Stimulated activated memory B cell treated with anti-CD40 and anti-IgM and Interleukin-4, amounts not matched to agents 10 μg/mL and 1 μg/mL and 100 μg/mL, for 72 hours (primary cell): ENCODE measurements at regions not wholly inside any gene's neighbourhood (a gene's known extent, or its start where the extent isn't known, plus 50 kb on each side); places are given as distances from the start of the nearest gene placed in this dataset.
A peak's percentile ranks its signal among the peaks of the same experiment; 100 is the strongest.

Experiments
- ATAC-seq: fragments of 150-1000 bp; cut with Tn5 transposase; 2 replicates; pipeline ENCODE4 v1.10.0; 2021
- H3K27ac Mint-ChIP-seq: one replicate; pipeline ENCODE4 v1.8.0; 2022; ENCODE audit warnings: mild to moderate bottlenecking, mixed read lengths
- H3K27me3 Mint-ChIP-seq: one replicate; pipeline ENCODE4 v1.8.0; 2022; ENCODE audit warnings: mixed read lengths
- H3K36me3 Mint-ChIP-seq: one replicate; pipeline ENCODE4 v1.8.0; 2022; ENCODE audit warnings: mixed read lengths
- H3K4me1 Mint-ChIP-seq: one replicate; pipeline ENCODE4 v1.8.0; 2022; ENCODE audit warnings: mixed read lengths
- H3K4me3 Mint-ChIP-seq: one replicate; pipeline ENCODE4 v1.8.0; 2022; ENCODE audit warnings: mild to moderate bottlenecking, moderate library complexity, mixed read lengths
- H3K9me3 Mint-ChIP-seq: one replicate; pipeline ENCODE4 v1.8.0; 2022; ENCODE audit warnings: mixed read lengths

DNA sequence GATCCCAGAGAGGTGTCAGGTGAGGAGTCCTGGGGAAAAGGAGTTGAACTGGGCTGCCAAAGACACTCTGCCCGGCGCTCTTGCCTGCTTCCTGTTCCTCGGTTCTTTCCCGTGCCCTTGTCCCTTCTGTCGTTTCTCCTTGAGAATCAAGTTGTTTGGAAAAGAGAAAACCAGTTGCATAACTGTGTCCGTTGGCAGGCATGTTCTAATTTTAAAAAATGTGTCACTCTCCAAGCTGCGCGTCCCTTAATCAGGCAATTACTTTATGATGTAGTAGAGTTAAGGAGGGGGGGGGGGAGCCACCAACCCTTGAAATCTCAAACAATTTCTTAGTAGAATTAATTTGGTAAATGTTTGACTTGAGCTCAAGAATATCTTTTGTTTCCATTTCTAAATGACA, 105.9 kb upstream of the IGSF21 start:
- Mint-ChIP-seq H3K4me1 (peaks cover 6% of the 10 kb centered on the region), H3K27me3 (peaks cover 29% of the 10 kb centered on the region), H3K9me3 (no peaks in the 10 kb centered on the region), H3K36me3 (no peaks in the 10 kb centered on the region), H3K4me3 (no peak overlapping the region), H3K27ac (no peak overlapping the region)
- no peak for ATAC-seq

DNA sequence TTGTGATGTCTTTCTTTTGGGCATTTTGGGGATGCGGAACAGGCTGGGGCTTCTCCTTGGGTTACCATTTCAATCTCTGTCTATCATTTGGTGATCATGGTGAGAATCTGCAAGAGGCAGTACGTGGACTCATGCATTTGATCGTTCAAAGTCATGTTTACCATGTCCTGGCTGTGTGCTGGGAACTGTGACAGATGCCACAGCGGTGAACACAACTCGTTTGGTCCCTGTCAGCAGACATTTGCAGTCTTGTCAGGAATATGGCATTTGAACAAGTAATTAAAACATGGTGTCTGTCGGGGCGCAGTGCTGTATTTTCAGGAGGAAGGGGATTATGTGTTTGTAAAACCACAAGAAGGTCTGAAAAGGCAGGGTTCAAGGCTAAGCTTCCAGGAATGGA, 103.3 kb upstream of the IGSF21 start:
- Mint-ChIP-seq H3K27ac (no peak overlapping the region), H3K4me1 (peaks cover 6% of the 10 kb centered on the region), H3K9me3 (no peaks in the 10 kb centered on the region), H3K36me3 (no peaks in the 10 kb centered on the region), H3K27me3 (peaks cover 53% of the 10 kb centered on the region), H3K4me3 (no peak overlapping the region)
- no peak for ATAC-seq

DNA sequence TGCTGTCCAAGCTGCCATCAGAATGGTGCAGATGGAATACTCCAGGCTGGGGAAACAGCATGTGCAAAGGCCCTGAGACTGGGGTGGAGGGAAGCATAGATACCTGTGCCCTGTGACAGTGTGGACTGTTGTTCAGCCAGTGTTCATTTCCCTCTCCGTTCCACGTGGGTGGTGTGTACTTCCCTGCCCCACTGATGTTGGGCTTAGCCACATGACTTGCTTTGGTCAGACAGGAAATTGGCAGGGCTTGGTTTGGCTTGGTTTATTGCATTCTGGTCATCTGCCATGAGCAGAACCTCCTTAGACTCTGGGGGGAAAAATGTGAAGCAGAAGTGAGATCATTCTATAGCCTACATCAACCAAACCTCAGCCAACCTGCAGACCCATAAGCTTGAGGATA, 102.4 kb upstream of the IGSF21 start:
- peaks cover 55% of the 10 kb centered on the region for H3K27me3 Mint-ChIP-seq
- no peaks in the 10 kb centered on the region for H3K36me3 Mint-ChIP-seq
- H3K9me3 Mint-ChIP-seq, result no peaks in the 10 kb centered on the region
- H3K4me3 Mint-ChIP-seq, result no peak overlapping the region
- H3K4me1 Mint-ChIP-seq, result peaks cover 6% of the 10 kb centered on the region
- ATAC-seq, result no peak
- H3K27ac Mint-ChIP-seq, result no peak overlapping the region

DNA sequence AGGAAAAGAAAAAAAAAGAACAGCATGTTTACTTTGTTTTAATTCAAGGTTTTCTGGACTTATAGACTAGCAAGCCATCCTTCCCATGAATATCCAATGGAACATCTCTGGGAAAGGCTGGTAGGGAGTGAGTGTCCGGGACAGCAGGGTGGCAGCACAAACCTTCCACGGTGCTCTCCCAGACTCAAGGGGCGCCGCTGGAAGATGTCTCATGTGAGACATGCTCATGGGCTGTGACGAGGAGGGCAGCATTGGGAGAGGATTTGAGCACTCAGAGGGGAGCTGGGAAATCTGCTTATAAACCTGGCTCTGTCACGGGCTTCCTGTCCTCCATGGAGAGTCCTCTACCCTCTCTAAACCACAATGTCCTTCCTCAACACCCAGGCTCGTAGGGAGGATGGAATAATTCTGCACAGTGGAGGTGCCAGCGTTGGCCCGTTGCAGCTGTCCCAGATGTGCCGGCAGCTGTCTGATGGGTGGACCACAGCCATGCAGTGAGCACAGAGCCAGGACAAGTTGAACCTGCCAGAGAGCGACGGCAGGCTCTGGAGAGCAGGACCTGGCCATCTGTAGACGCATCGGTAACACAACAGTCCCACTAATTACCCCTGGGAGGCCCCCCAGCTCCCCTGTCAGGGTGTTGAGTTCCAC, 100.1 kb upstream of the IGSF21 start:
- peaks cover 56% of the 10 kb centered on the region for H3K27me3 Mint-ChIP-seq
- no peaks in the 10 kb centered on the region for H3K36me3 Mint-ChIP-seq
- ATAC-seq, result no peak
- H3K4me3 Mint-ChIP-seq, result no peak overlapping the region
- H3K9me3 Mint-ChIP-seq, result no peaks in the 10 kb centered on the region
- no peaks in the 10 kb centered on the region for H3K4me1 Mint-ChIP-seq
- no peak overlapping the region for H3K27ac Mint-ChIP-seq

DNA sequence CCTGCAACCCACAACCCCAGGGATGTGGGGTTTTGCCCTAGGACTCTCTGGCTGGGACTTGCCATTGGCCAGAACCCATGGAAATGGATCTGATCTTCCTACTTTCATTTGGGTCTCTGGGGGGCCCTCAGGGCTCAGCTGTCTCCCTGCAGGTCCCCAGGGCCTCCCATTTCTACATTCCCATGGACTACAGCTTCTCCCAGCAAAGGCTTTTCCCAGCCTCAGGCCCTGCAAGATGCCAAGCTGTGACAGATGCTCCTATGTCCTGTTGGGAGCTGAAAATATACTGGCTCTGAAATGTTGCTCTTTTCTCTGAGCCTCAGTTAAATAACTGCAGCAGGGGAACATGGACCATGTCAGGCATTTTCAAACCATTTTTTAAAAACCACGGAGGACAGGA, 99.5 kb upstream of the IGSF21 start:
- no peaks in the 10 kb centered on the region for H3K36me3 Mint-ChIP-seq
- H3K27me3 Mint-ChIP-seq, result peaks cover 53% of the 10 kb centered on the region
- no peaks in the 10 kb centered on the region for H3K9me3 Mint-ChIP-seq
- H3K4me1 Mint-ChIP-seq, result no peaks in the 10 kb centered on the region
- H3K27ac Mint-ChIP-seq, result no peak overlapping the region
- ATAC-seq, result no peak
- no peak overlapping the region for H3K4me3 Mint-ChIP-seq

DNA sequence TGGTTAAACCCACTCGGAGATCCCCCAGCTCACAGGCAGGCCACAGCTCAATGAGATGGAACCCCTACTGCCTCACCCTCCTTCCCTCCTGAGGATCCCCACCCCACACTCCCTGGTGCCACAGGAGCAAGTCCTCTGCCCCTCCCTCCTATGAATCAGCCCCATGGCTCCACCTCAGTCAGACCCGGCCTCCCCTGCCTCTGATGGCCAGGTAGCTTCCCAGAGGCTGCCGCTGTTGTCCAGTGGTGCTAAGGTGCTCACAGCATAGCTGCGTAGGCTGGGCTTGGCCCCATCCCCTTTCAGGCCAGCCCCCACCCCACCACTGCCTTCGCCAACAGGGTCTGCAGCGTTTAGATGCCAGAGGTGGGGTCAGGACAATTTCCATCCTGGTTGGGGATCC, 98.5 kb upstream of the IGSF21 start:
- Mint-ChIP-seq H3K27ac (no peak overlapping the region), H3K36me3 (no peaks in the 10 kb centered on the region), H3K4me3 (no peak overlapping the region), H3K27me3 (peaks cover 52% of the 10 kb centered on the region), H3K4me1 (no peaks in the 10 kb centered on the region), H3K9me3 (no peaks in the 10 kb centered on the region)
- ATAC-seq, result no peak

DNA sequence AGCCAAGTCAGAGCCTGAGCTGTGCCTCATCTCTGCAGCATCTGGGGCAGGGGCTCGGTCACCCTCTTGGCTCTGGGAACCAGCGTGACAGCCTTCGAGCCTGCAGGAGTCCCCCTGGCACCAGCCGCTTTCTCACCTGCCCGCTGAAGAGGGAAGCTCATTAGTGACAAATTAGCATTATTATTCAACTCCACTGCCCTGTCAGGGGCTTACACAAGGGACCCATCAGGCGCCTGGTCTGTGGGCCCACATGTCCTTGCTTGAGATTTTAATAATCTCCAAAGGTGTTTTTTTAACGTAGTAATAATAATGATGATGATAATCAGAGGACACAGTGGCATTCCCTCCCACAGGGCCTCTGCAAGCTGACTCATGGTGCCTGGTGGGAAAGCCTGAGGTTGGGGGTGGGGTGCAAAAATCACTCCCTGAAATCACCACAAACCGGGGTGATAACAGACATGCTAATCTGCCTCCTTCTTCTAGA, 98.1 kb upstream of the IGSF21 start:
- no peaks in the 10 kb centered on the region for H3K36me3 Mint-ChIP-seq
- H3K4me1 Mint-ChIP-seq, result no peaks in the 10 kb centered on the region
- no peak overlapping the region for H3K27ac Mint-ChIP-seq
- peaks cover 57% of the 10 kb centered on the region for H3K27me3 Mint-ChIP-seq
- no peaks in the 10 kb centered on the region for H3K9me3 Mint-ChIP-seq
- ATAC-seq, result no peak
- no peak overlapping the region for H3K4me3 Mint-ChIP-seq

DNA sequence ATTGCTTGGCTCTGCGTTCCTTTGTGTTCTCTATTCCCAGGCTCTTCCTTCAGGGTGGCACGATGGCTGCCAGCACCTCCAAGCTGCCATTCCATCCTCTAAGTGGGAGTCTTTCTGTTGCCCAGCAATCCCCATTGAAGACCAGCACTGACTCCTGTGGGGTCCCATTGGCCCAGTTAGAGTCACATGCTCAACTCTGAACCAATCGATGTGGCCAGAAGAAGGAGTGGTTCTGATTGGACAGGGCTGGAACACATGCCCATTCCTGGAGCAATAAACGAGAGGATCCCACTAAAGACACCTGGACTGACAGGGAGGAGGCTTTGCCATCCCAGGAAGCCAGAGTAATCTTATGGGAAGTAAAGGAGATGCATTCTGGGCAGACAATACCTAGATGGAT, 97.2 kb upstream of the IGSF21 start:
- Mint-ChIP-seq H3K4me1 (no peaks in the 10 kb centered on the region), H3K4me3 (no peak overlapping the region), H3K27ac (no peak overlapping the region), H3K36me3 (no peaks in the 10 kb centered on the region), H3K9me3 (no peaks in the 10 kb centered on the region), H3K27me3 (peaks cover 66% of the 10 kb centered on the region)
- no peak for ATAC-seq

DNA sequence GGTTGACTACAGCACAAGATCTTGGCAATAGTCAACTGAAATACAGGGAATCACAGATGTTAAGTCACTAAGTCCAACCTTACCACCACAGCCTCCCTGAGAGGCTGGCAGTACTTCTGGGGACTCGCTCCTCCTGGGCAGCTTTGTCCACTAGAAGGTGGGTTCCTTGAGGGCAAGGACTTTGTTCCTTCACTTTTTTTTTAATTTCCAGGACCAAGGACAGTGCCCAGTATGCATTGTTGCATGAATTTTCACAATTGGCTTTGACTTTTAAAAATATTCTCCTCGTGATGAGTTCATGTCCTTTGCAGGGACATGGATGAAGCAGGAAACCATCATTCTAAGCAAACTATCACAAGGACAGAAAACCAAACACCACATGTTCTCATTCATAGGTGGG, 96.7 kb upstream of the IGSF21 start:
- no peak for ATAC-seq
- H3K27ac Mint-ChIP-seq, result no peak overlapping the region
- H3K9me3 Mint-ChIP-seq, result no peaks in the 10 kb centered on the region
- H3K36me3 Mint-ChIP-seq, result no peaks in the 10 kb centered on the region
- no peak overlapping the region for H3K4me3 Mint-ChIP-seq
- no peaks in the 10 kb centered on the region for H3K4me1 Mint-ChIP-seq
- peaks cover 68% of the 10 kb centered on the region for H3K27me3 Mint-ChIP-seq

DNA sequence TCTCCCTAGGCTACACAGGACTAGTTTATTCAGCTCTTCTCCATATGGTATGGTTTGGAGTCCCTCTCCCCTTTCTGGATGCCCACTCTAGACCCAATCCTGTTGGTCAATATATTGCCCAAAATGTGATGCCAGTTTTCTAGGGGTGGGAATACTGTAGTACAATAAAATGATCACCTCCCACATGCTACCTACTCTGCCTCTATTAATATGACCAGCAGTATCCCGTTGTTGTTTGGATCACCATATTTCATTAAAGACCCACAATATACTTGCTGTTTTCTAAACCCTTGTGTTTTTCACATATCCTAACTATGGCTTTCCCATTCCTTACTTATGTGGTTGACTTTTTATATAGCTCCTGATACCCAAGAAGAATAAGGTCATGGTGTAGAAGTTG, 95.9 kb upstream of the IGSF21 start:
- Mint-ChIP-seq H3K27me3 (peaks cover 68% of the 10 kb centered on the region), H3K4me1 (no peaks in the 10 kb centered on the region), H3K36me3 (no peaks in the 10 kb centered on the region)

DNA sequence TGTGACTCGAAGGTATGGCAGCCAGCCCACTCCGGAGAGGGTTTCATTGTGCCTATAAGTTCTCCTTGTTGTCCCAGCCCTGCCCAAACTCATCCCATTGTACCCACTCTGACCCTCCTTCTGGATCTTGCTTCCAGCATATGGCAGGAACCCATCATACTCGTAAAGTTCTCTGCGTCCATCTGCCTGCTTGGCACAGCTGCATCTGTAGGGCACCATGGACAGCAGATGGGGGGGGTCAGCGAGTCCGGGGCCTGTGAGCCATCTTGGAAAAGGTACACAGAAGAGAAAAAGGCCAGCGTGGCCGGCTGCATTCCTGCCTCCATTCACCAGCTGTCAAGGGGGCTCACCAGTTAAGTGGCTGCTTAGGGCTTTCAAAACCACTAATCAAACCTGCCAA, 94.9 kb upstream of the IGSF21 start:
- ATAC-seq, result no peak
- H3K4me3 Mint-ChIP-seq, result no peak overlapping the region

More for the DNA sequence above, 95.9 kb upstream of the IGSF21 start:
- Mint-ChIP-seq H3K4me3 (no peak overlapping the region), H3K27ac (no peak overlapping the region), H3K9me3 (no peaks in the 10 kb centered on the region)
- ATAC-seq, result no peak

DNA sequence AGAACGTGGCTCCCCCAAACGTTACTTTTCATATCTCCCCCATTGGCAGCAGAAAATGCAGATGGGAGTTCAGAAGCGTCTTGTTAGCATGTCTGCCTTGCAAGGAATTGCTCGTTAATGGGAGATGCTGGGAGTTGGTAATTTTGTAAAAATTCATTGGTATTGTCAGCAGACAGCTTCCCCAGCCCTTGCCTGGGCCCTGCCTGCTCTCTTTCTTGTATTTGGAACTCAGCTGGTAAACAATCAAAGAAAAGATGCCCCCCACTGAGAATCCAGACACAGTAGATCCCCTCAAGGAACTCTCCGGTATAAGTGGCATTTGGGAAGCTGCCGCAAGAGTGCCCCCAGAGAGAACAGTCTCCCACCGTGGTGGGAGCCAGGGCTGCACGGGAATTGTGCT, 94.4 kb upstream of the IGSF21 start:
- Mint-ChIP-seq H3K9me3 (no peaks in the 10 kb centered on the region), H3K27ac (no peak overlapping the region), H3K4me3 (no peak overlapping the region), H3K27me3 (peaks cover 70% of the 10 kb centered on the region), H3K4me1 (no peaks in the 10 kb centered on the region), H3K36me3 (no peaks in the 10 kb centered on the region)
- ATAC-seq, result no peak

More for the DNA sequence above, 94.9 kb upstream of the IGSF21 start:
- Mint-ChIP-seq H3K27me3 (peaks cover 68% of the 10 kb centered on the region), H3K9me3 (no peaks in the 10 kb centered on the region), H3K4me1 (no peaks in the 10 kb centered on the region), H3K27ac (no peak overlapping the region), H3K36me3 (no peaks in the 10 kb centered on the region)

DNA sequence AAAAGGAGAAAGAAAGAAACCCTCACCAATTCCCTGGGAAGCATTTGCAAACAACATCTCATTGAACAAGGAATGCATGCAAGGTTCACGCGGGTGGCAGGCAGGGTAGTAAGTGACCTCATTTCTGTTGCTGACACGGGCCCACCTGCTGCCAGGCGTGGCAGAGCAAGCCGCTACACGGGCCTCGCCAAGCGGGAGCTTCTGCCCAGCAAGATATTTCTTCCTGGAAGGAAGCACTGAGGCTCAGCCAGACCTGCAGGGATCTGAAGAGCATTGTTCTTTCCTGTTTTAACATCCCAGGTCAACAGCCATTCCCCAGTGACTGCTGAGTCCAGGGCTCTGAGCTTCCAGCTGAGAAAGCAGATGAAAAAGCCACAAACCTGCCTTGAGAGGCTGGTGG, 91.9 kb upstream of the IGSF21 start:
- no peak for ATAC-seq
- Mint-ChIP-seq H3K4me1 (peaks cover 7% of the 10 kb centered on the region), H3K4me3 (no peak overlapping the region), H3K36me3 (no peaks in the 10 kb centered on the region), H3K27me3 (peaks cover 67% of the 10 kb centered on the region), H3K9me3 (no peaks in the 10 kb centered on the region), H3K27ac (no peak overlapping the region)

DNA sequence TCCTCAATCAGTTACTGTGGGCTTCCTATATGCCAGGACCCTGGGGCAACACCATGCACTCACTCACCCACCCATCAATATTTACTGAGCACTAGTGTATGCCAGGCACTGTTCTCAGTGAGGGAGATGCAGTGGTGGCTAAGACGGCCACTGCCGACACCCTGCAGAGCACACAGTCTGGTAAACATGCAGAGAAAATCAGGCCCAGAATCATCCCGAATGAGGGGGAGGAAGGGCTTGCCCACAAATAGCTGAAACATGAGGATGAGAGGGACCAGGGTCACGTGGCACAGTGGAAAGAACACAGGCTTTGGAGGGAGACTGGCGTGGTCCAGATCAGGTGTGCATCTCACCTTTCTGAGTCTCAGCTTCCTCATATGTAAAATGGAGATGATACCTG, 89.2 kb upstream of the IGSF21 start:
- ATAC-seq, result no peak
- H3K4me3 Mint-ChIP-seq, result no peak overlapping the region
- H3K4me1 Mint-ChIP-seq, result peaks cover 7% of the 10 kb centered on the region
- no peak overlapping the region for H3K27ac Mint-ChIP-seq
- peaks cover 78% of the 10 kb centered on the region for H3K27me3 Mint-ChIP-seq
- H3K9me3 Mint-ChIP-seq, result no peaks in the 10 kb centered on the region
- H3K36me3 Mint-ChIP-seq, result no peaks in the 10 kb centered on the region

DNA sequence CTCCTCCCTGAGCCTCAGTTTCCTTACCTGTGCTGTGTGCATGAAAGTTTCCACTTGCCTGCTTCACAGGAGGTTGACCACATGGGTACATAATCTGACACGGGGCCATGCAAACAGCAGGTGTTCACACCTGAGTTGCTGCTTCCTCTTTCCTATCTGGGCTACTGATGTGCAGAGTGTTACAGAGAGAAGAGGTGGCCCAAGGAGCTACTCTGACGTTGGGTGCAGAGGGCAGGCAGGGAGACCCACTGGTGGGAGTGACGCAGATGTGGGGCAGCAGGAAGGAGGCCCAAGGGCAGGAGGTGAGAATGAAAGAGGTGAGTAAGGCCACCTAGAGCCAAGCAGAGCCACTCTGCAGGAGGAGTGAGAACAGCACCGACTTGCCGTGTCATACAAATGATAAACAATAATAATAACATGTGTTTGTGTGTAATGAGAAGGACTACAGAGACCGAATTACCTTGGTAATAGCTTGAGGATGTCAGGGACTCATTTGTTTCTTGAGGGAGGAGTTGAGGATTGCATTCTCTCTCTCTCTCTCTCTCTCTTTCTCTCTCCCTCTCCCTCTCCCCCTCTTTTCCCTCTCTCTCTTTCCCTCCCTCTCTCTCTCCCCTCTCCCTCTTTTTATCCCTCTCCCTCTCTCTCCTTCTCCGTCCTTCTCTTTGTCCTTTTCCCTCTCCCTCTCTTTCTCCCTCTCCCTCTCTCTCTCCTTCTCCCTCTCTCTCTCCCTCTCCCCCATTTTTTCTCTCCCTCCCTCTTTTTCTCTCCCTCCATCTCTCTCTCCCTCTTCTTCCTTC, 87.4 kb upstream of the IGSF21 start:
- H3K4me1 Mint-ChIP-seq, result peaks cover 7% of the 10 kb centered on the region
- H3K27ac Mint-ChIP-seq, result no peak overlapping the region
- H3K4me3 Mint-ChIP-seq, result no peak overlapping the region
- peak; percentile 42 for ATAC-seq
- H3K27me3 Mint-ChIP-seq, result peaks cover 64% of the 10 kb centered on the region
- H3K9me3 Mint-ChIP-seq, result no peaks in the 10 kb centered on the region
- no peaks in the 10 kb centered on the region for H3K36me3 Mint-ChIP-seq

DNA sequence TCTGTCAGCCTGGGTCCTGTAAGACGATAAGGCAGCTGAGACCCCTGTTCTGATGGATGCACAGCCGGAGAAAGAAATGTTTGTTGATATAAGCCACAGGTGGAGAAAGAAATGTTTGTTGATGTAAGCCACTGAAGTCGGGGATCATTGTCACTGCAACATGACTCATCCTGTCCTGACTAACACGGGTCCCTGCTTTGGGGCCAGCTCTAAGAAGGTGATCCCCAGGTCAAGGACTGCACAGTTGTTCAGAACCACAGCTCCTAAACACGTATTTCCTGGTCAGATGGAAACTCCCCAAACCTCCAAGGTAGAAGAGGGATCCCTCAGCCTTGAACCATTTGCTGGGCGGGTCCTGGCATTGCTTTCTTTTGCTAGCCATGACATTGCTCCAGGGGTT, 86.4 kb upstream of the IGSF21 start:
- Mint-ChIP-seq H3K9me3 (no peaks in the 10 kb centered on the region), H3K27me3 (peaks cover 64% of the 10 kb centered on the region), H3K27ac (no peak overlapping the region), H3K36me3 (no peaks in the 10 kb centered on the region), H3K4me1 (peaks cover 7% of the 10 kb centered on the region), H3K4me3 (no peak overlapping the region)
- no peak for ATAC-seq
